K562 (cell line): ENCODE measurements at regions not wholly inside any gene's neighbourhood (a gene's known extent, or its start where the extent isn't known, plus 50 kb on each side); places are given as distances from the start of the nearest gene placed in this dataset.

Experiments
- ATAC-seq: fragments of 200-7000 bp; cut with Tn5 transposase; 3 replicates; pipeline ENCODE4 v1.9.1; 2020; ENCODE audit warnings: moderate library complexity
- BruUV-seq: library from RNA; stranded (reverse); fragments of 400-500 nt; replicated peaks from 2 replicates; lab custom pipeline; 2021; lab: Mats Ljungman, UMichigan
- CTCF ChIA-PET: fragments of 300-600 bp; formaldehyde crosslinking; extraction: SDS; loops from one replicate; lab custom pipeline; 2021; ENCODE audit warnings: low intra/inter-chr PET ratio; lab: Yijun Ruan, JAX
- POLR2A ChIA-PET: fragments of 300-600, 350-650 bp; sonication (Branson Sonifier 250); formaldehyde crosslinking; extraction: SDS; loops from one replicate; lab custom pipeline; 2021; ENCODE audit warnings: antibody characterized with exemption, inconsistent platforms; lab: Yijun Ruan, JAX
- DNase-seq, 4 experiments: peaks; one replicate each; pipeline versions ENCODE4 v3.0.0 to v3.0.0-alpha.2; 2011 to 2018; ENCODE audit warnings: low spot score in 3 of 4, mixed read lengths in 3 of 4; ENCODE audit errors: extremely low read depth in 1 of 4
- FAIRE-seq: peaks from 2 replicates; lab custom pipeline; 2011; peaks lifted over from hg19 to GRCh38; lab: Jason Lieb, UNC
- H2AFZ ChIP-seq: 2 replicates; pipeline ENCODE4 v1.6.0; 2011; ENCODE audit warnings: low read depth, low read length, control low read depth, inconsistent platforms
- H3K27ac ChIP-seq: fragments of 200-600 bp; 3 replicates; pipeline ENCODE4 v1.8.0; 2011; ENCODE audit warnings: low read depth, mild to moderate bottlenecking, control low read depth, inconsistent platforms, low read length, moderate library complexity, mixed read lengths; ENCODE audit errors: extremely low read depth
- H3K27me3 ChIP-seq, 2 experiments: fragments of 300-600 bp in 1 of 2; 2 replicates in 1 of 2; 3 replicates in 1 of 2; pipeline versions ENCODE4 v1.6.0 to v1.8.0; 2011; ENCODE audit warnings: inconsistent platforms in 2 of 2, low read length in 2 of 2, mild to moderate bottlenecking in 1 of 2, mixed read lengths in 1 of 2, moderate library complexity in 1 of 2; ENCODE audit not compliant: control insufficient read depth in 2 of 2, insufficient read depth in 2 of 2
- H3K36me3 ChIP-seq: fragments of 300-600 bp; 3 replicates; pipeline ENCODE4 v1.8.0; 2011; ENCODE audit warnings: mild to moderate bottlenecking, low read length, inconsistent platforms; ENCODE audit not compliant: control insufficient read depth, insufficient read depth
- H3K4me1 ChIP-seq, 2 experiments: fragments of 200-600 bp in 1 of 2; replicated peaks in 1 of 2; 2 replicates in 1 of 2; 3 replicates in 1 of 2; pipeline versions ENCODE4 v1.5.1 to v1.8.0; 2011; ENCODE audit warnings: inconsistent platforms in 2 of 2, low read length in 2 of 2, mild to moderate bottlenecking in 1 of 2, mixed read lengths in 1 of 2, moderate library complexity in 1 of 2; ENCODE audit not compliant: control insufficient read depth in 2 of 2, insufficient read depth in 2 of 2
- H3K4me2 ChIP-seq: 2 replicates; pipeline ENCODE4 v1.6.1; 2011; ENCODE audit warnings: low read length, control low read depth, inconsistent platforms, mixed read lengths; ENCODE audit not compliant: insufficient read depth
- H3K4me3 ChIP-seq: fragments of 200-600 bp; sonication (generic), shearing (Covaris generic); 2 replicates; pipeline ENCODE4 v1.5.1; 2016; ENCODE audit warnings: control low read depth, inconsistent platforms
- H3K79me2 ChIP-seq: fragments of 200-600 bp; 3 replicates; pipeline ENCODE4 v1.8.0; 2011; ENCODE audit warnings: low read length, inconsistent platforms; ENCODE audit not compliant: control insufficient read depth, insufficient read depth
- H3K9ac ChIP-seq, 2 experiments: 2 replicates each; pipeline versions ENCODE4 v1.6.0 to v1.6.1; 2011; ENCODE audit warnings: low read depth in 2 of 2, low read length in 2 of 2, control low read depth in 1 of 2, inconsistent platforms in 1 of 2, mild to moderate bottlenecking in 1 of 2, mixed read lengths in 1 of 2; ENCODE audit not compliant: insufficient read depth in 1 of 2
- H3K9me1 ChIP-seq: one replicate; pipeline ENCODE4 v1.6.0; 2011; ENCODE audit warnings: inconsistent platforms, mild to moderate bottlenecking, low read length, moderate library complexity; ENCODE audit not compliant: control insufficient read depth, insufficient read depth
- H3K9me3 ChIP-seq: replicated peaks from 2 replicates; pipeline ENCODE4 v1.5.1; 2011; ENCODE audit warnings: low read depth, low read length, inconsistent platforms; ENCODE audit not compliant: control insufficient read depth, insufficient read depth
- H4K20me1 ChIP-seq: replicated peaks from 2 replicates; pipeline ENCODE4 v1.6.1; 2011; ENCODE audit warnings: low read length, inconsistent platforms, mixed read lengths; ENCODE audit not compliant: control insufficient read depth, insufficient read depth
- HMG20A ChIP-seq: fragments of 450-650 bp; formaldehyde crosslinking; conservative IDR thresholded peaks from 2 replicates; pipeline ENCODE4 v1.4.0; 2020; ENCODE audit warnings: mild to moderate bottlenecking, mixed read lengths
- MCM2 ChIP-seq: fragments of 450-650 bp; IDR thresholded peaks from 2 replicates; pipeline ENCODE4 v1.6.1; 2017; ENCODE audit warnings: low read depth, mild to moderate bottlenecking
- MYNN ChIP-seq, 2 experiments: sonication (generic); formaldehyde crosslinking in 1 of 2; IDR thresholded peaks; 2 replicates each; pipeline versions ENCODE4 v1.5.0 to v1.6.1; 2016 to 2020; ENCODE audit warnings: antibody characterized with exemption in 1 of 2, missing genetic modification reagents in 1 of 2
- NR2F6 ChIP-seq: fragments of 450-650 bp; formaldehyde crosslinking; IDR thresholded peaks from 2 replicates; pipeline ENCODE4 v1.4.0; 2020; ENCODE audit warnings: mild to moderate bottlenecking
- PTRF ChIP-seq: fragments of 450-650 bp; IDR thresholded peaks from 2 replicates; pipeline ENCODE4 v1.6.1; 2016; ENCODE audit warnings: mild to moderate bottlenecking, missing genetic modification characterization, missing compliant biosample characterization
- RBM17 ChIP-seq: fragments of 200-400 bp; formaldehyde crosslinking; IDR thresholded peaks from 2 replicates; pipeline ENCODE4 v1.6.1; 2017; ENCODE audit warnings: low read depth, mild to moderate bottlenecking, low read length, borderline replicate concordance
- SMAD2 ChIP-seq: fragments of 150-350 bp; IDR thresholded peaks from 2 replicates; pipeline ENCODE4 v1.6.1; 2014; ENCODE audit warnings: low read depth, mild to moderate bottlenecking, low read length
- SMAD4 ChIP-seq: fragments of 250-450 bp; sonication (Bioruptor Pico); conservative IDR thresholded peaks from 2 replicates; pipeline ENCODE4 v1.8.0; 2021; ENCODE audit warnings: inconsistent platforms, mild to moderate bottlenecking, moderate library complexity
- ZNF561 ChIP-seq: fragments of 450-650 bp; formaldehyde crosslinking; conservative IDR thresholded peaks from 2 replicates; pipeline ENCODE4 v1.4.0; 2020; ENCODE audit warnings: mild to moderate bottlenecking, moderate library complexity
- ZNF699 ChIP-seq: fragments of 250-450 bp; sonication (Bioruptor Pico); IDR thresholded peaks from 2 replicates; pipeline ENCODE4 v1.8.0; 2021; ENCODE audit warnings: mild to moderate bottlenecking, moderate library complexity; ENCODE audit not compliant: insufficient replicate concordance
- WGBS: fragments of 100-300 bp; shearing (Covaris generic); methylation state at CpG from one replicate; pipeline ENCODE4 v1.1.6; 2016; ENCODE audit warnings: low coverage, mixed read lengths; ENCODE audit not compliant: insufficient coverage; ENCODE audit errors: missing lambda C conversion rate; 5-methylcytosine and 5-hydroxymethylcytosine counted together
- in situ Hi-C: fragments of 300-500 bp; cut with MboI; formaldehyde crosslinking; loops from 4 replicates; pipeline ENCODE4 v1.15.0; 2018; ENCODE audit warnings: inconsistent platforms, mixed read lengths
- intact Hi-C: fragments of 100-400 bp; cut with micrococcal nuclease; formaldehyde crosslinking; loops from 2 replicates; pipeline ENCODE4 v1.14.2; 2022
- TF ChIP-seq, protein P1 (sequence below): fragments of 250-450 bp; sonication (Bioruptor Pico); IDR thresholded peaks from 2 replicates; pipeline ENCODE4 v1.8.0; 2021; ENCODE audit warnings: moderate library complexity, mild to moderate bottlenecking, inconsistent platforms
- TF ChIP-seq, protein P2 (sequence below), 2 experiments: fragments of 450-650 bp; formaldehyde crosslinking in 1 of 2; IDR thresholded peaks; 2 replicates each; pipeline versions ENCODE4 v1.4.0 to v1.6.1; 2014 to 2020; ENCODE audit warnings: mild to moderate bottlenecking in 2 of 2, borderline replicate concordance in 1 of 2, low read depth in 1 of 2
- TF ChIP-seq, protein P3 (sequence below): fragments of 150-350 bp; conservative IDR thresholded peaks from 2 replicates; pipeline ENCODE4 v1.6.1; 2014; ENCODE audit warnings: low read length

- FAIRE-seq (no peak), ATAC-seq (no peak), DNase-seq (no peak)
- H3K9ac ChIP-seq = no peak overlapping the region
- H3K27ac ChIP-seq = no peak overlapping the region
- no TSS peak for BruUV-seq
- no peaks in the 10 kb centered on the region for H3K4me1 ChIP-seq
- H3K9me3 ChIP-seq = no peaks in the 10 kb centered on the region
- CTCF ChIA-PET = no interaction called here
- TF ChIP-seq, protein P1, sequence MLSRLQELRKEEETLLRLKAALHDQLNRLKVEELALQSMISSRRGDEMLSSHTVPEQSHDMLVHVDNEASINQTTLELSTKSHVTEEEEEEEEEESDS = no peak
- TF ChIP-seq RBM17 (no peak), SMAD2 (no peak), SMAD4 (CRISPR knock-in tag) (no peak), HMG20A (CRISPR knock-in tag) (no peak), PTRF (tag) (no peak), ZNF561 (no peak), MYNN (IDR thresholded peaks at IDR 0.05) (no peak), MYNN (CRISPR knock-in tag; IDR thresholded peaks at IDR 0.05) (no peak), MCM2 (no peak), ZNF699 (CRISPR knock-in tag) (no peak), NR2F6 (CRISPR knock-in tag) (no peak)
- TF ChIP-seq, protein P2, sequence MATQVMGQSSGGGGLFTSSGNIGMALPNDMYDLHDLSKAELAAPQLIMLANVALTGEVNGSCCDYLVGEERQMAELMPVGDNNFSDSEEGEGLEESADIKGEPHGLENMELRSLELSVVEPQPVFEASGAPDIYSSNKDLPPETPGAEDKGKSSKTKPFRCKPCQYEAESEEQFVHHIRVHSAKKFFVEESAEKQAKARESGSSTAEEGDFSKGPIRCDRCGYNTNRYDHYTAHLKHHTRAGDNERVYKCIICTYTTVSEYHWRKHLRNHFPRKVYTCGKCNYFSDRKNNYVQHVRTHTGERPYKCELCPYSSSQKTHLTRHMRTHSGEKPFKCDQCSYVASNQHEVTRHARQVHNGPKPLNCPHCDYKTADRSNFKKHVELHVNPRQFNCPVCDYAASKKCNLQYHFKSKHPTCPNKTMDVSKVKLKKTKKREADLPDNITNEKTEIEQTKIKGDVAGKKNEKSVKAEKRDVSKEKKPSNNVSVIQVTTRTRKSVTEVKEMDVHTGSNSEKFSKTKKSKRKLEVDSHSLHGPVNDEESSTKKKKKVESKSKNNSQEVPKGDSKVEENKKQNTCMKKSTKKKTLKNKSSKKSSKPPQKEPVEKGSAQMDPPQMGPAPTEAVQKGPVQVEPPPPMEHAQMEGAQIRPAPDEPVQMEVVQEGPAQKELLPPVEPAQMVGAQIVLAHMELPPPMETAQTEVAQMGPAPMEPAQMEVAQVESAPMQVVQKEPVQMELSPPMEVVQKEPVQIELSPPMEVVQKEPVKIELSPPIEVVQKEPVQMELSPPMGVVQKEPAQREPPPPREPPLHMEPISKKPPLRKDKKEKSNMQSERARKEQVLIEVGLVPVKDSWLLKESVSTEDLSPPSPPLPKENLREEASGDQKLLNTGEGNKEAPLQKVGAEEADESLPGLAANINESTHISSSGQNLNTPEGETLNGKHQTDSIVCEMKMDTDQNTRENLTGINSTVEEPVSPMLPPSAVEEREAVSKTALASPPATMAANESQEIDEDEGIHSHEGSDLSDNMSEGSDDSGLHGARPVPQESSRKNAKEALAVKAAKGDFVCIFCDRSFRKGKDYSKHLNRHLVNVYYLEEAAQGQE (IDR thresholded peaks at IDR 0.05; ENCODE audit: borderline replicate concordance) = no peak
- TF ChIP-seq, protein P2 (CRISPR knock-in tag; IDR thresholded peaks at IDR 0.05; ENCODE audit: low read depth) = no peak
- TF ChIP-seq, protein P3, sequence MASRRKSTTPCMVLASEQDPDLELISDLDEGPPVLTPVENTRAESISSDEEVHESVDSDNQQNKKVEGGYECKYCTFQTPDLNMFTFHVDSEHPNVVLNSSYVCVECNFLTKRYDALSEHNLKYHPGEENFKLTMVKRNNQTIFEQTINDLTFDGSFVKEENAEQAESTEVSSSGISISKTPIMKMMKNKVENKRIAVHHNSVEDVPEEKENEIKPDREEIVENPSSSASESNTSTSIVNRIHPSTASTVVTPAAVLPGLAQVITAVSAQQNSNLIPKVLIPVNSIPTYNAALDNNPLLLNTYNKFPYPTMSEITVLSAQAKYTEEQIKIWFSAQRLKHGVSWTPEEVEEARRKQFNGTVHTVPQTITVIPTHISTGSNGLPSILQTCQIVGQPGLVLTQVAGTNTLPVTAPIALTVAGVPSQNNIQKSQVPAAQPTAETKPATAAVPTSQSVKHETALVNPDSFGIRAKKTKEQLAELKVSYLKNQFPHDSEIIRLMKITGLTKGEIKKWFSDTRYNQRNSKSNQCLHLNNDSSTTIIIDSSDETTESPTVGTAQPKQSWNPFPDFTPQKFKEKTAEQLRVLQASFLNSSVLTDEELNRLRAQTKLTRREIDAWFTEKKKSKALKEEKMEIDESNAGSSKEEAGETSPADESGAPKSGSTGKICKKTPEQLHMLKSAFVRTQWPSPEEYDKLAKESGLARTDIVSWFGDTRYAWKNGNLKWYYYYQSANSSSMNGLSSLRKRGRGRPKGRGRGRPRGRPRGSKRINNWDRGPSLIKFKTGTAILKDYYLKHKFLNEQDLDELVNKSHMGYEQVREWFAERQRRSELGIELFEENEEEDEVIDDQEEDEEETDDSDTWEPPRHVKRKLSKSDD = no peak
- H4K20me1 ChIP-seq = no peaks in the 10 kb centered on the region
- H3K9me1 ChIP-seq = no peaks in the 10 kb centered on the region
- in situ Hi-C loops = no loop called here
- 15% methylated on average over 3 of the region's 3 CpGs for WGBS
- no peak overlapping the region for H3K4me3 ChIP-seq
- H3K4me2 ChIP-seq = no peak overlapping the region
- no peaks in the 10 kb centered on the region for H3K27me3 ChIP-seq
- intact Hi-C loops = no loop called here
- POLR2A ChIA-PET = no interaction called here
- H3K36me3 ChIP-seq = no peaks in the 10 kb centered on the region
- no peak overlapping the region for H2AFZ ChIP-seq
- H3K79me2 ChIP-seq = no peaks in the 10 kb centered on the region
Measured at GRCh38 chr9:78549711-78550110, 252.8 kb downstream of the PSAT1 start.
